ENCODE measurements at regions not wholly inside any gene's neighbourhood (a gene's known extent, or its start where the extent isn't known, plus 50 kb on each side); places are given as distances from the start of the nearest gene placed in this dataset.
"Not testable (repeated sequence)": the region's sequence is repeated elsewhere in the genome, so short reads cannot be mapped to it uniquely, and the experiment has no call there.

DNA sequence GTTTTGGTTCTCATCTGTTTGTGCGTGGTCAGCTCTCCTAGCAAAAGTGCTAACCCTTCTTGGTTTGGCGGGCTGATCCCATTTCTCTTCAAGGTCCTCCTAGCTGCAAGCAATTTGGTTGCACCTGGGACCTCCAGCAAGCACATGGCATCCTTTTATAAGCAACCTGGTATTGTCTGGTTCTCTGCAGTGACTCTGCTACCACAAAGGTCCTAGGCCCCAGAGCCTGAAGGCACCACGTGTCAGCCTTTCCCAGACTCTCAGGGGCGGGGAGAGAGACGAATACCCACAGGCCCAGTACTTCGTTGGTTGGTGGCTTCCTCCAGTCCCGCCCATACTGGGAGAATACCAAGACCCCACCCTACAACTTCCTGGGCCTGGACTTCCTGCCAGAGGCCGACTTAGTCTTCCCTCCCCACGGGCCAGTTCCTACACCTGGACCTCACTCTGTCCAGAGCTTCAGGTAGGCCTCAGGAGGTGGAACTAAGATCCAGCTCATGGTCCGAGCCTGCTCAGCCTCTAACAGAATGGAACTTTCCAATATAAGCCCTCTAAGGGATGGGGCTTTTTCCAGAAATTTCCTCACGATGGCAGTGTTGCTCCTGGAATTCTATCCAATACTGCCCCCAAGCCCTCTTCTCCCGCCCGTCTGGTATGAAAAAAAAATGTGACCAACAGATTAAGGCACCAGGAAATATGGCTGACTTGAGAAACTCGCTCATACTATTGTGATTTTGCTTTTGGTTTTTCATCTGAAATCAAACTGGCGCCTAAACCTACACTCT is 192.5 kb upstream of the STK26 start:
- peak in 5 of 6 experiments; percentile 40 to 84 (median 71) for DNase-seq

DNA sequence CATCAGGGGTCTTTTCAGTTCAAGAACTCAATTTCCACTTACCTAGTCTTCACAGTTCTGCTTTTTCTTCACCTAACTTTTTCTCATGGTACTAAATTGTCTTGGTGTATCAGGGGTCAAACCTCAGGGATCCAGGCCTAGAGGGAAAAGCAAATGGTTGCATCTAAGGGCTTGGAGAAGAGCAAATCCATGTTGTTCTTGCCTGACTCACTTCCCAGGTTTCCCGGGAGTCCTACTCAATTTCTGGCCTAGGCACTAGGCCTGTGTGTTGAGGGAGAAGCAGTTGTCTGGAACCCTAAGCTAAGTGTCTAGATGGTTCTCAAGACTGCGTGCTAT is 191.9 kb upstream of the STK26 start:
- DNase-seq, result no peak

DNA sequence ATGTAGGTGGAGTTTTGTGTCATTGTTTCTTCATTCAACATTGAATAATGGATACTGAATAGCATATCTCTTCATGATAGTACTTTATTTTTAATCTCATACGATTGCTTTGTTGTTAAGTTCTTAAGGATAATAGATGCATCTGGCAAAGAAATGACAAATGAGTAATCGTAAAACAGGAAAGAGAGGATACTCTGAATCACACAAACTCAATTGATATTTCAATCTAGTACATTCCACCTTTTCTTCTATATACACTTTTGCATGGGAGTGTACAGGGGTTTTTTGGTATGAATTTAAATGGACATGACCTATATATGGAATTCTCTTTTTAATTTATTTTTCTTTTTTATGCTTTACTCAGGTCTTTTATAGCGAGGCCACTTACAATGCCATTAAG is 186.9 kb upstream of the STK26 start:
- DNase-seq, result no peak

- no peak for DNase-seq
Measured at GRCh38 chrX:131837325-131837724, 185.8 kb upstream of the STK26 start.

- DNase-seq, result no peak
Measured at GRCh38 chrX:131840799-131841495, 182.2 kb upstream of the STK26 start.

DNA sequence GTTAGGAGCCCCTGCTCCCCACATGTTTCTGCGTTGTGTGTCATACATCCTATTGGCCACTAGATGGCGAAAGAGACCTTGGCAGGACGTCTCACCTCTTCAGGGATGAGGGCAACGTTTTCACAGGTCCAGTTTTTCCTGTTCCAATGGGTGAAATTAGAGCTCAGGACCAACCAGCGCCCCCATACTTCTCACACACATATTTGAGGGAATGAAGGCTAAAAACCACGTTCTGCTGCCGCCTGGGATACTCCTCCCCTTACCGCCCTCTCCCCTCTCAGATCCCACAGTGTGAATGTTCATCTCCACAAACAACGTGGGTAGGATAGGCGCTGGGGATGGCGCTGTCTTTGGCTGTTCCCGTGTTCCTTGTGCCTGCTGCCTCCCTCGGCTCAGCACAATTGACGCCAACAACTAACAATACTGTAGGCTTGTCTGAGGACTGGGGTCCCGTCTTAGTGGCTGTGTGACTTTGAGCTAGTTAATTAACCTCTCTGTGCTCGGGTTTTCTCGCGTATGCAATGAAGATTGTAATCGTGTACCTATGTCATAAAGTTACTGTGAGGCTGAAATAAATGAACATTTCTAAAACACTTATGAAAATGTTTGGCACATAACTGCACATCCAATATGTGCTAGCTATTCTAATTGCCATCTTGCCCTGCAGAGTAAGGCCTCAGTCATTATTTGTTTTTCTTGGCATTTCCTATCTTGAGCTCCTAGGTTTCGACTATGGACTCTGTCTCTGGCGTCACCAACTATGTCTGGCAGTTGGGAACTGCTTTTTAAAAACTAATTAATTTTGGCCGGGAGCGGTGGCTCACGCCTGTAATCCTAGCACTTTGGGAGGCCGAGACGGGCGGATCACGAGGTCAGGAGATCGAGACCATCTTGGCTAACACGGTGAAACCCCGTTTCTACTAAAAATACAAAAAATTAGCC is 181.3 kb upstream of the STK26 start:
- peak in 5 of 6 experiments; percentile 2 to 68 (median 26) for DNase-seq

DNA sequence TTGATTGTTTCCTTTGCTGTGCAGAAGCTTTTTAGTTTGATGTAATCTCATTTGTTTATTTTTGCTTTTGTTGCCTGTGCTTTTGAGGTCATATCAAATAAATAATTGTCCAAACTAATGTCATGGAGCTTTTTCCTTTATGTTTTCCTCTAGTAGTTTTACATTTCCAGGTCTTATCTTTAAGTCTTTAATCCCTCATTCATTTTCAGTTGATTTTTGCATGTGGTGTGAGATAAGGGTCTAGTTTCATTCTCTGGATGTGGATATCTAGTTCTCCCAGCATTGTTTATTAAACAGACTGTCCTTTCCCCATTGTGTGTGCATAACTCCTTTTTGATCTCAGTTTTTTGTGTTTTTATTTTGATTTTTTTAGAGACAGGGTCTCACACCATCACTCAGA is 179.1 kb upstream of the STK26 start:
- no peak for DNase-seq

GRCh38 chrX:131845201-131845600 is 177.9 kb upstream of the STK26 start:
- no peak for DNase-seq

DNA sequence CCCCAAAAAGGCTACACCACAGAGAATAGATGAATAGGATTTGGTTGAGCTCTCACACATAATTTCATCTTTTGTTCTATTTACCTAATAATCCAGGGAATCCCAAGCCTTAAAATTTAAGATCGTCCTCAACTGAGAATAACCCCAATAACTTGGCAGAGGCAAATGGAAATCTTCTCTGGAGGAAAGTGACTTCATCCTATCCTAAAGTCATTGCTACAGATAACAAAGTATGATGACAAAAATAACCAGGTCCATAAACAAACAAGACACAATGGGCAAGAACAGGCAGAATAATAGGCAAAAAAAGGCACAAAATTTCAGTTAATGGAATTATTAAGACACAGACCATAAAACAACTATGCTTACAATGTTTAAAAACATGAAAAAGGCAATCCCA is 177.3 kb upstream of the STK26 start:
- DNase-seq, result no peak

GRCh38 chrX:131850964-131851363 is 172.1 kb upstream of the STK26 start:
- DNase-seq, result not testable (repeated sequence)

- DNase-seq, result no peak
Measured at GRCh38 chrX:131853440-131853839, 169.7 kb upstream of the STK26 start.

GRCh38 chrX:131854581-131854980 is 168.5 kb upstream of the STK26 start:
- peak in 3 of 6 experiments; percentile 15 to 43 (median 22) for DNase-seq

GRCh38 chrX:131861088-131861787 is 161.9 kb upstream of the STK26 start:
- DNase-seq, result no peak

DNA sequence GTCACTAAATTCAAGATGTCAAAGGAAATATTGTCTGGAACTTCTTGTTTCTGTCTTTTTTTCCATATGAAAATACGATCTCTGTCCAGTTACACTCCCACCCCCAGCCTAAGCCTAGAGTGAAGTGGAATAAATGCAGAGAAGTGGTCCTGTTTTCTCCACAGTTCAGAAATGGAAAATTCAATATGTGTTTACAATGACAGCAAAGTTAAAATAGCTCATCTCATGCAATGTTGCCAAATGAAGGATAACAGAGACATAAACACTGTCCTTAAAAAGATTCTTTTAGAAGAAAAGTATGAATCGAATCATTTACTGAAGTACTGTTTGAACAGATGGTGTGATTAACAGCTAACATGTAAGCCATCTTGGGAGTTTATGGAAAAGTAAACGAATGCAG is 160.8 kb upstream of the STK26 start:
- no peak for DNase-seq

DNA sequence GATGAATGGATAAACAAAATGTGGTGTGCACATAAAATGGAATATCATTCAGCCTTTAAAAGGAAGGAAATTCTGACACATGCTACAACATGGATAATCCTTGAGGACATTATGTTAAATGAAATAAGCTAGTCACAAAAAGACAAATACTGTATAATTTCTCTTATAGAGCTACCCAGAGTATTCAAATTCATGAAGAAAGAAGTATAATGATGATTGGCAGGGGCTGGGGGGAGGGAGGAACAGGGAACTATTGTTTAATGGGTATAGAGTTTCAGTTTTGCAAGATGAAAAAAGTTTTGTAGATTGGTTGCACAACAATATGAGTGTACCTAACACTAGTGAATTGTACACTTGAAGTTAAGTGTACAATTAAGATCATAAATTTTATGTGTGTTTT is 153.9 kb upstream of the STK26 start:
- DNase-seq, result no peak

GRCh38 chrX:131874300-131874699 is 148.8 kb upstream of the STK26 start:
- DNase-seq, result no peak

- not testable (repeated sequence) for DNase-seq
Measured at GRCh38 chrX:131875827-131876226, 147.3 kb upstream of the STK26 start.

DNA sequence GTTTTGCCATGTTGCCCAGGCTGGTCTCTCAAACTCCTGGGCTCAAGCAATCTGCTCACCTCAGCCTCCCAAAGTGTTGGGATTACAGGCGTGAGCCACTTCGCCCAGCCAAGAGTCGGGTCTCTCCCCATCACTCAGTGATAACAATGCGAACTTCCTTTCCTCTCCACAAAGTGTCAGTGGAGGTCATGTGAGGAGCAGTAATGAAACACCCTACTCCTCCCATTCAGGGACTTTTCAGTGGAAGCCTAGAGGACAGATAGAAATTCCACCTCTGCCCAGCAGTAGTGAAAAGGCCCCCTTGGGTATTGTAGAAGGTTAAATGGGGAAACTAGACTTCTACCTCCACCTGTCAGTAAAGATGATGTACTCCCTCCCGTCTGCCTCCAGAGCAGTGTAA is 141.9 kb upstream of the STK26 start:
- DNase-seq, result no peak

DNA sequence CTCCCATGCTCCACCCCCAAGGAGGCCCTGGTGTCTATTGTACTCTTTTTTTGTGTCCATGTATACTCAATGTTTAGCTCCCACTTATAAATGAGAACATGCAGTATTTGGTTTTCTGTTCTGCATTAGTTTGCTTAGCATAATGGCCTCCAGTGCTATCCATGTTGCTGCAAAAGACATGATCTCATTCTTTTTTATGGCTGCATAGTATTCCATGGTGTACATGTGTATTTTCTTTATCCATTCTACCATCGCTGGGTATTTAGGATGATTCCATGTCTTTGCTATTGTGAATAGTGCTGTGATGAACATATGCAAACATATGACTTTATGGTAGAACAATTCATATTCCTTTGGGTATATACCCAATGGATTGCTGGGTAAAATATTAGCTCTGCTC is 138.1 kb upstream of the STK26 start:
- DNase-seq, result not testable (repeated sequence)

DNA sequence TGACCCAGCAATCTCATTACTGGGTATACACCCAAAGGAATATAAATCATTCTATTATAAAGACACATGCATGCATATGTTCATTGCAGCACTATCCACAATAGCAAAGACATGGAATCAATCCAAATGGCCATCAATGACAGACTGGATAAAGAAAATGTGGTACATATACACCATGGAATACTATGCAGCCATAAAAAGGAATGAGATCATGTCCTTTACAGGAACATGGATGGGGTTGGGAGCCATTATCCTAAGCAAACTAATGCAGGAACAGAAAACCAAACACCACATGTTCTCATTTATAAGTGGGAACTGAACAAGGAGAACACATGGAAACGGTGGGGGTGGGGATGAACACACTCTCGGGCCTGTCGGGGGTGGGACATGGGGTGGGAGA is 129.2 kb upstream of the STK26 start:
- not testable (repeated sequence) for DNase-seq

GRCh38 chrX:131894995-131895394 is 128.1 kb upstream of the STK26 start:
- DNase-seq, result no peak

DNA sequence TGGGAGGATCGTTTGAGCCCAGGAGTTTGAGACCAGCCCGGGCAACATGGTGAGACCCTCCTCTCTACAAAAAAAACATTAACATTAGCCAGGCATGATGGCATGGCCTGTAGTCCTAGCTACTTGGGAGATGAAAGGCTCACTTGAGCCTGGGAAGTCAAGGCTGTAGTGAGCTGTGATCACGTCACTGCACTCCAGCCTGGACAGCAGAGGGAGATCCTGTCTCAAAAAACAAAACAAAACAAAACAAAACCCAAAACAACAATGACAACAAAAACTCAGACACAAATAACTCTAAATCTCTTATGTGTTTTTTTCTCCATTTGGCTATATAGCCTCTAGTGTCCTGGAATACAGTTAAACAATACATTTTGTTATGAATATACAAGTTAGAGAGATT is 127.3 kb upstream of the STK26 start:
- DNase-seq, result no peak

GRCh38 chrX:131901546-131901945 is 121.6 kb upstream of the STK26 start:
- no peak for DNase-seq
